Testis (tissue), 2 donors: ENCODE measurements at regions not wholly inside any gene's neighbourhood (a gene's known extent, or its start where the extent isn't known, plus 50 kb on each side); places are given as distances from the start of the nearest gene placed in this dataset.

ENCODE experiments used
- POLR2A ChIP-seq: fragments of 450-650 bp; IDR thresholded peaks from one replicate; pipeline ENCODE4 v1.6.1; 2017; ENCODE audit warnings: antibody characterized with exemption, mild to moderate bottlenecking, moderate library complexity
- TF ChIP-seq, protein P1 (sequence below), 3 experiments: fragments of 450-650 bp in 2 of 3; fragments of 200-600 bp in 1 of 3; sonication (generic) in 1 of 3; IDR thresholded peaks; one replicate each; pipeline ENCODE4 v1.5.1; 2016 to 2019; ENCODE audit warnings: antibody characterized with exemption in 3 of 3, mild to moderate bottlenecking in 2 of 3, moderate library complexity in 1 of 3

DNA sequence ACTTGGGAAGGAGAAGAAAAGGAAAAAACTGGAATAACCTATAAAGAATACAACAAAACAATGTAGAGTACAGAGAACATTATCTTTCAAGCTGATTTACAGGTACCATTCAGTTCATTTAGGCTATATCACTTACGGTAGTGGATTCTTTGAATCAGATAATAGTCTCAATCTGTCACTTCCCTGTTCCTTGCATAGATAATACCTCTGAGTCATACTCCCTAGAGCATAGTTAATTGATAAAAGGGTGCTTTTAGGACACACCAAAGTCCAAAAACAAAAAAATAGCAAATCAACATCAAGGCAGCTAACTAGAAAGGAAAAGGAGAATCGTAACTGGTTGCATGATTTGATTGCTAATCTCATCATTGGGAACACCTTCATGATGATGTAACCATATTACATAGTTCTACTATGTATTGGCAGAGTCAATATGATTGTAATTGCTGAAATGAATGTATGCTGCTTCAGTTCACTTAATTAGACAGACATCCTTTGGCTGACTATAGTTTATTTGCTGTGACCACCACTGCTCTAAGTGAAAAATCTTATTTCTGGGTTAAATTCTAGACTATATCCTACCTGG lies 844.4 kb downstream of the GATA3 start:
- TF ChIP-seq, protein P1, sequence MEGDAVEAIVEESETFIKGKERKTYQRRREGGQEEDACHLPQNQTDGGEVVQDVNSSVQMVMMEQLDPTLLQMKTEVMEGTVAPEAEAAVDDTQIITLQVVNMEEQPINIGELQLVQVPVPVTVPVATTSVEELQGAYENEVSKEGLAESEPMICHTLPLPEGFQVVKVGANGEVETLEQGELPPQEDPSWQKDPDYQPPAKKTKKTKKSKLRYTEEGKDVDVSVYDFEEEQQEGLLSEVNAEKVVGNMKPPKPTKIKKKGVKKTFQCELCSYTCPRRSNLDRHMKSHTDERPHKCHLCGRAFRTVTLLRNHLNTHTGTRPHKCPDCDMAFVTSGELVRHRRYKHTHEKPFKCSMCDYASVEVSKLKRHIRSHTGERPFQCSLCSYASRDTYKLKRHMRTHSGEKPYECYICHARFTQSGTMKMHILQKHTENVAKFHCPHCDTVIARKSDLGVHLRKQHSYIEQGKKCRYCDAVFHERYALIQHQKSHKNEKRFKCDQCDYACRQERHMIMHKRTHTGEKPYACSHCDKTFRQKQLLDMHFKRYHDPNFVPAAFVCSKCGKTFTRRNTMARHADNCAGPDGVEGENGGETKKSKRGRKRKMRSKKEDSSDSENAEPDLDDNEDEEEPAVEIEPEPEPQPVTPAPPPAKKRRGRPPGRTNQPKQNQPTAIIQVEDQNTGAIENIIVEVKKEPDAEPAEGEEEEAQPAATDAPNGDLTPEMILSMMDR (IDR thresholded peaks at IDR 0.05): no peak
- no peak for TF ChIP-seq POLR2A
